Spleen (tissue), 11 donors: ENCODE measurements at regions not wholly inside any gene's neighbourhood (a gene's known extent, or its start where the extent isn't known, plus 50 kb on each side); places are given as distances from the start of the nearest gene placed in this dataset.

Source experiments
- DNase-seq: peaks from one replicate; pipeline ENCODE4 v3.0.0-alpha.2; 2020
- H3K27ac ChIP-seq, 8 donors: fragments of 200-600 bp; sonication (generic) in 7 of 8; 1 replicate in 4 of 8; 2 replicates in 4 of 8; pipeline versions ENCODE4 v1.5.0 to v1.8.0; 2016 to 2021; ENCODE audit warnings: inconsistent platforms in 4 of 8, mild to moderate bottlenecking in 4 of 8, moderate library complexity in 1 of 8
- H3K27me3 ChIP-seq, 7 donors: fragments of 200-600 bp; sonication (generic) in 6 of 7; replicated peaks in 1 of 7; 1 replicate in 4 of 7; 2 replicates in 3 of 7; pipeline versions ENCODE4 v1.5.0 to v1.8.0; 2016 to 2021; ENCODE audit warnings: inconsistent platforms in 3 of 7, mild to moderate bottlenecking in 1 of 7
- H3K36me3 ChIP-seq, 6 donors: fragments of 200-600 bp; sonication (generic) in 5 of 6; 1 replicate in 4 of 6; 2 replicates in 2 of 6; pipeline versions ENCODE4 v1.5.0 to v1.8.0; 2016 to 2021; ENCODE audit warnings: inconsistent platforms in 2 of 6
- H3K4me1 ChIP-seq, 6 donors: fragments of 200-600 bp; sonication (generic) in 5 of 6; 1 replicate in 3 of 6; 2 replicates in 3 of 6; pipeline versions ENCODE4 v1.5.0 to v1.8.0; 2016 to 2021; ENCODE audit warnings: inconsistent platforms in 3 of 6
- H3K4me3 ChIP-seq, 8 donors: fragments of 200-600 bp; sonication (generic) in 7 of 8; 1 replicate in 4 of 8; 2 replicates in 4 of 8; pipeline versions ENCODE4 v1.5.0 to v1.8.0; 2016 to 2021; ENCODE audit warnings: inconsistent platforms in 4 of 8, mild to moderate bottlenecking in 4 of 8, moderate library complexity in 2 of 8
- H3K9me3 ChIP-seq, 8 donors: fragments of 200-600 bp; sonication (generic) in 7 of 8; 1 replicate in 4 of 8; 2 replicates in 4 of 8; pipeline versions ENCODE4 v1.5.0 to v1.8.0; 2016 to 2021; ENCODE audit warnings: inconsistent platforms in 4 of 8
- POLR2A ChIP-seq, 3 donors: fragments of 450-650 bp; IDR thresholded peaks; one replicate each; pipeline ENCODE4 v1.5.1; 2017; ENCODE audit warnings: antibody characterized with exemption in 3 of 3, mild to moderate bottlenecking in 1 of 3
- POLR2AphosphoS5 ChIP-seq, 3 donors: sonication (generic); formaldehyde crosslinking; IDR thresholded peaks; one replicate each; pipeline ENCODE4 v1.5.1; 2017; ENCODE audit warnings: antibody characterized with exemption in 3 of 3
- WGBS, 5 donors: extraction: QIAGEN DNeasy Blood & Tissue Kit in 3 of 5; methylation state at CpG; one replicate each; pipeline versions ENCODE4 v1.1.5 to v1.1.7; 2013 to 2018; 5-methylcytosine and 5-hydroxymethylcytosine counted together
- intact Hi-C: fragments of 100-400 bp; cut with DNase I; formaldehyde crosslinking; loops from one replicate; pipeline ENCODE4 v1.15.0; 2023; ENCODE audit warnings: low total_unique reads
- TF ChIP-seq, protein P1 (sequence below), 11 experiments: fragments of 200-600 bp in 7 of 11; fragments of 450-650 bp in 4 of 11; sonication (generic) in 4 of 11; IDR thresholded peaks in 8 of 11; conservative IDR thresholded peaks in 3 of 11; 1 replicate in 7 of 11; 2 replicates in 4 of 11; pipeline versions ENCODE4 v1.4.0 to v1.8.0; 2016 to 2021; ENCODE audit warnings: antibody characterized with exemption in 11 of 11, inconsistent platforms in 4 of 11, mild to moderate bottlenecking in 1 of 11
- donor health status: healthy with polysubstance abuse.
- donor health status: DM: no; HTN: no; CAD: no; lungs with moderate emphysema.
- donor health status: DM: no; HTN: no; CAD: no.
- donor health status: Bipolar disorder and iron deficiency.
- donor health status: healthy.
- donor health status: DM: no; HTN: no; CAD: no.
- donor health status: DM: yes; HTN: yes; CAD: no.

DNA sequence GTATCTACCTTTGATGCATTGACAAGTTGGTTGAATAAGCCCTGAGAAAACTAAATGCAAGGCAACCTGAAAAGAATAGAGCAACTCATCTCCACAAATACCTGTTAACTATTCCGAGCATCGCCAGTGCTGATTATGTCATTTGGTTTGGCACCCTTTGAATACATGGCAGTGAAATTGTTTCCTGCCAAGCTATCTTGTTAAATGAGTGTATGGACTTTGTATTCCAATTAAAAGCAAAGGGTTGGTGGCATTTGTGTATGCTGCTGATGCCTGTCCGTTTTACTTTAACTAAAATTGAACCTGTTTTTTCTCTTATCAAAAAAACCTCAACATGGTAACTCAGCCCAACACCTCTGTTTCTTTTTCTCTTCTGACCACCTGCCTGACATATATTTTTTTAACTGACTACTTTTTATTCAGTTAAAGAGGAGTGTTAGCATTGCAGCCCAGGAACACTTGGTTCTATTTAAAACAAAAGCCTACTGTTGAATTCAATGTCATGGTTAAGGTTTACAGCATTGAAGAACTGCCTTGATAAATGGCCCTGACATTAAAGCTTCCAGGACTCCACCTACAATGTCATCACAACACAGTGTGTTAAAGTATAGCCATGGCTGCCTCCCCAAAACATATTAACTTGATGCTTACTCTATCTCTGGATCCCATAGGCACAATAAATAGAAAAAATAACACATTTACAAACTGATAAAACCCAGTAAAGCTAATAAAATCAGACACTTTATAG is 838.3 kb upstream of the NOVA1 start:
- WGBS, 5 donors: 77 to 92% (median 88%) methylated on average over 3 of the region's 3 CpGs
- Histone ChIP-seq H3K4me1 (no peaks in the 10 kb centered on the region), H3K27ac (no peak overlapping the region), H3K36me3 (no peaks in the 10 kb centered on the region), H3K27me3 (no peaks in the 10 kb centered on the region), H3K9me3 (no peaks in the 10 kb centered on the region), H3K4me3 (no peak overlapping the region)
- intact Hi-C loops: no loop called here
- no peak for DNase-seq
- TF ChIP-seq POLR2AphosphoS5 (IDR thresholded peaks at IDR 0.05) (no peak), POLR2A (IDR thresholded peaks at IDR 0.05) (no peak)
- TF ChIP-seq, protein P1, sequence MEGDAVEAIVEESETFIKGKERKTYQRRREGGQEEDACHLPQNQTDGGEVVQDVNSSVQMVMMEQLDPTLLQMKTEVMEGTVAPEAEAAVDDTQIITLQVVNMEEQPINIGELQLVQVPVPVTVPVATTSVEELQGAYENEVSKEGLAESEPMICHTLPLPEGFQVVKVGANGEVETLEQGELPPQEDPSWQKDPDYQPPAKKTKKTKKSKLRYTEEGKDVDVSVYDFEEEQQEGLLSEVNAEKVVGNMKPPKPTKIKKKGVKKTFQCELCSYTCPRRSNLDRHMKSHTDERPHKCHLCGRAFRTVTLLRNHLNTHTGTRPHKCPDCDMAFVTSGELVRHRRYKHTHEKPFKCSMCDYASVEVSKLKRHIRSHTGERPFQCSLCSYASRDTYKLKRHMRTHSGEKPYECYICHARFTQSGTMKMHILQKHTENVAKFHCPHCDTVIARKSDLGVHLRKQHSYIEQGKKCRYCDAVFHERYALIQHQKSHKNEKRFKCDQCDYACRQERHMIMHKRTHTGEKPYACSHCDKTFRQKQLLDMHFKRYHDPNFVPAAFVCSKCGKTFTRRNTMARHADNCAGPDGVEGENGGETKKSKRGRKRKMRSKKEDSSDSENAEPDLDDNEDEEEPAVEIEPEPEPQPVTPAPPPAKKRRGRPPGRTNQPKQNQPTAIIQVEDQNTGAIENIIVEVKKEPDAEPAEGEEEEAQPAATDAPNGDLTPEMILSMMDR (IDR thresholded peaks at IDR 0.05 in 8 of 11, conservative IDR thresholded peaks at IDR 0.05 in 3 of 11): no peak

DNA sequence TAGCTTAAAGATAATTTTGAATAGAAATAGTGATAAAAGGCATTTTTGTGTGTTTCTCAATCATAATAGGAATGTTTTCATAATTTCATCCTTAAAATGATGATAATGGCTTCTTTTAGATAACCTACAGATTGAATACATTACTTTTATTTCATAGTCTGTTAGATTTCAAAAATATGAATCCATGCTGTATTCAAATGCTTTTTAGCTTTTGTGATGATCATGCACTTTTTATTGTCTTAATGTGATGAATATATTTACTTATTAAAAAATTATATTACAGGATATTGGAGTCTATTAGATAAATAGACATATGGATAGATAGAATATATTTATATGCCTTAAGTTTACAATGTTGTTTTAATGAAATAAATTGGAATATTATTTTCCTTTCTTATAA is 886.8 kb upstream of the NOVA1 start:
- intact Hi-C loops: no loop called here
- Histone ChIP-seq H3K9me3 (peaks cover 0 to 3% (median 0%) of the 10 kb centered on the region in 8 donors), H3K4me3 (no peak overlapping the region), H3K27me3 (no peaks in the 10 kb centered on the region), H3K36me3 (no peaks in the 10 kb centered on the region), H3K4me1 (no peaks in the 10 kb centered on the region), H3K27ac (no peak overlapping the region)
- TF ChIP-seq POLR2AphosphoS5 (IDR thresholded peaks at IDR 0.05): no peak
- DNase-seq: no peak

DNA sequence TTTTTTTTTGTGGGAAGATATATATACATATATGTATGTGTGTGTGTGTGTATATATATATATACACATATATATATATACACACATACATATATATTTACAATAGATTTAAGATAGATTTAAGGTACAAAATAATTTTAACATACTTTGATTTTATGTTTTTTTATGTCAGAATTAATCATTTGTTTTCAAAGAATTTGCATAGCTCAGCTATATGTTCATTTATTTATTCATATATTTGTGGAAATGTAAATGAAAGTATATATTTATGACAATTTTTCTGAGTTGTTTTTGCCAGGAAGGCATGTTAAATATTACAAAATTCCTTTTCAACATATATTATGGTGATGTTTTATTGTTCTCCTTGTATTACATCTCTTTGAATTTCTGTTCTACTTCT is 887.4 kb upstream of the NOVA1 start:
- intact Hi-C loops: no loop called here
- Histone ChIP-seq H3K27me3 (no peaks in the 10 kb centered on the region), H3K27ac (no peak overlapping the region), H3K4me1 (no peaks in the 10 kb centered on the region), H3K4me3 (no peak overlapping the region), H3K36me3 (no peaks in the 10 kb centered on the region), H3K9me3 (peaks cover 0 to 3% (median 0%) of the 10 kb centered on the region in 8 donors)
- TF ChIP-seq, protein P1 (IDR thresholded peaks at IDR 0.05 in 8 of 11, conservative IDR thresholded peaks at IDR 0.05 in 3 of 11): no peak
- TF ChIP-seq POLR2A (IDR thresholded peaks at IDR 0.05) (no peak), POLR2AphosphoS5 (IDR thresholded peaks at IDR 0.05) (no peak)
- DNase-seq: no peak

DNA sequence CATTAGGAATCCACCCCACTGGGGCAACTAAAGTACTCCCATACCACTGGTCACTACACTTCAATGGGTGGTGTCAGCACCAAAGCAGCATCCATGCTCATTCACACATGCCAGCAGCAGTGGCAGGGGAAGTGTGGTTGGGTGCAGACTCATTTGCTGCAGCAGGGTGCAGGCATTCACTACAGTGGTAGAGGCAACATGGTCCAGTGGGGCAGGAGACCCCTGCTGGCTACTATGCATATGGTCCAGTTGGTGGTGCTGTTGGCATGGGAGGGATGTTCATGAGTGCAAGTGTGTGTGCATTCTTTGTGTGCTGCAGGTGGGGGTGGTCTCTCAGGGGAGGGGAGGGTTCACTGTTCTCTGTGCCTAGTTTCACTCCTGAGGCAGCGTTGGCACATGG is 908.4 kb upstream of the NOVA1 start:
- H3K4me1 ChIP-seq: no peaks in the 10 kb centered on the region
- intact Hi-C loops: no loop called here
- peaks cover 0 to 51% (median 40%) of the 10 kb centered on the region in 8 donors for H3K9me3 ChIP-seq
- H3K4me3 ChIP-seq: no peak overlapping the region
- H3K27me3 ChIP-seq: no peaks in the 10 kb centered on the region
- TF ChIP-seq POLR2A (IDR thresholded peaks at IDR 0.05): no peak
- TF ChIP-seq, protein P1 (IDR thresholded peaks at IDR 0.05 in 8 of 11, conservative IDR thresholded peaks at IDR 0.05 in 3 of 11): no peak
- no peak for TF ChIP-seq POLR2AphosphoS5 (IDR thresholded peaks at IDR 0.05)
- WGBS, 5 donors: 50 to 83% (median 57%) methylated on average over 1 of the region's 1 CpG
- DNase-seq: no peak
- H3K27ac ChIP-seq: no peak overlapping the region
- no peaks in the 10 kb centered on the region for H3K36me3 ChIP-seq
